SK-N-SH (cell line): ENCODE measurements at regions not wholly inside any gene's neighbourhood (a gene's known extent, or its start where the extent isn't known, plus 50 kb on each side); places are given as distances from the start of the nearest gene placed in this dataset.

Source experiments
- CTCF ChIA-PET: fragments of 300-600, 350-600 bp; formaldehyde crosslinking; extraction: SDS; loops from one replicate; lab custom pipeline; 2021; lab: Yijun Ruan, JAX
- POLR2A ChIA-PET: fragments of 350-600 bp; sonication (Branson Sonifier 250); formaldehyde crosslinking; extraction: SDS; loops from one replicate; lab custom pipeline; 2020; ENCODE audit warnings: antibody characterized with exemption, inconsistent platforms; lab: Yijun Ruan, JAX
- DNase-seq: peaks from one replicate; pipeline ENCODE4 v3.0.0; 2012
- H2AFZ ChIP-seq: fragments of 200-600 bp; sonication (generic); 2 replicates; pipeline ENCODE4 v1.8.1; 2016; ENCODE audit warnings: antibody characterized with exemption, mild to moderate bottlenecking, low read depth
- H3F3A ChIP-seq: fragments of 200-600 bp; sonication (generic); replicated peaks from 2 replicates; pipeline ENCODE3; 2016; ENCODE audit warnings: antibody characterized with exemption, mild to moderate bottlenecking; ENCODE audit not compliant: insufficient read depth
- H3K27ac ChIP-seq, 2 experiments: fragments of 200-500 bp in 1 of 2; fragments of 200-600 bp in 1 of 2; sonication (Bioruptor generic) in 1 of 2; sonication (generic), shearing (Covaris generic) in 1 of 2; 2 replicates each; pipeline versions ENCODE4 v1.5.1 to v1.6.1; 2014 to 2016; ENCODE audit warnings: low read depth in 2 of 2, inconsistent platforms in 1 of 2, low read length in 1 of 2, mild to moderate bottlenecking in 1 of 2, mixed read lengths in 1 of 2
- H3K27me3 ChIP-seq: fragments of 200-600 bp; sonication (generic), shearing (Covaris generic); 2 replicates; pipeline ENCODE4 v1.6.1; 2016; ENCODE audit warnings: mixed run types; ENCODE audit not compliant: insufficient read depth
- H3K36me3 ChIP-seq, 2 experiments: fragments of 200-500 bp in 1 of 2; fragments of 200-600 bp in 1 of 2; sonication (Bioruptor generic) in 1 of 2; sonication (generic) in 1 of 2; replicated peaks in 1 of 2; 2 replicates each; pipeline versions ENCODE3 to v1.5.1; 2014 to 2016; ENCODE audit warnings: low read length in 1 of 2, mild to moderate bottlenecking in 1 of 2; ENCODE audit not compliant: insufficient read depth in 2 of 2, control insufficient read depth in 1 of 2
- H3K4me1 ChIP-seq, 2 experiments: fragments of 200-500 bp in 1 of 2; fragments of 200-600 bp in 1 of 2; sonication (Bioruptor generic) in 1 of 2; sonication (generic), shearing (Covaris generic) in 1 of 2; 2 replicates each; pipeline versions ENCODE4 v1.5.1 to v1.6.1; 2014 to 2016; ENCODE audit warnings: low read depth in 1 of 2, low read length in 1 of 2, mixed run types in 1 of 2; ENCODE audit not compliant: insufficient read depth in 2 of 2, control insufficient read depth in 1 of 2
- H3K4me2 ChIP-seq: fragments of 200-600 bp; sonication (generic), shearing (Covaris generic); 2 replicates; pipeline ENCODE4 v1.6.1; 2017; ENCODE audit warnings: mixed run types
- H3K4me3 ChIP-seq, 2 experiments: fragments of 200-500 bp in 1 of 2; fragments of 200-600 bp in 1 of 2; sonication (Bioruptor generic) in 1 of 2; sonication (generic), shearing (Covaris generic) in 1 of 2; 2 replicates each; pipeline versions ENCODE4 v1.5.1 to v1.8.1; 2014 to 2016; ENCODE audit warnings: low read depth in 2 of 2, inconsistent platforms in 1 of 2, low read length in 1 of 2, mild to moderate bottlenecking in 1 of 2, mixed read lengths in 1 of 2, moderate library complexity in 1 of 2
- H3K79me2 ChIP-seq: fragments of 200-600 bp; sonication (generic); 2 replicates; pipeline ENCODE4 v1.8.1; 2017; ENCODE audit warnings: mild to moderate bottlenecking; ENCODE audit not compliant: insufficient read depth
- H3K9ac ChIP-seq: fragments of 200-600 bp; sonication (generic); 2 replicates; pipeline ENCODE4 v1.6.1; 2017; ENCODE audit warnings: mixed run types
- H3K9me2 ChIP-seq: fragments of 200-600 bp; sonication (generic); 2 replicates; pipeline ENCODE4 v1.6.1; 2017; ENCODE audit warnings: mixed run types
- H3K9me3 ChIP-seq: fragments of 200-600 bp; sonication (generic); 2 replicates; pipeline ENCODE4 v1.6.1; 2017; ENCODE audit warnings: mixed run types, mild to moderate bottlenecking, moderate library complexity
- H4K20me1 ChIP-seq: fragments of 200-600 bp; sonication (generic); 2 replicates; pipeline ENCODE4 v1.6.1; 2017; ENCODE audit warnings: mild to moderate bottlenecking, mixed run types; ENCODE audit not compliant: insufficient read depth
- CHD2 ChIP-seq: fragments of 150-350 bp; IDR thresholded peaks from 2 replicates; pipeline ENCODE4 v1.6.1; 2018; ENCODE audit warnings: low read length; ENCODE audit not compliant: partially characterized antibody
- CTCF ChIP-seq: fragments of 200-600 bp; sonication (generic); IDR thresholded peaks from 2 replicates; pipeline ENCODE4 v1.6.1; 2017; ENCODE audit warnings: antibody characterized with exemption, mild to moderate bottlenecking, moderate library complexity
- ELF1 ChIP-seq: IDR thresholded peaks from 2 replicates; pipeline ENCODE4 v1.4.0; 2012
- EP300 ChIP-seq, 2 experiments: IDR thresholded peaks; 2 replicates each; pipeline versions ENCODE4 v1.4.0 to v1.6.1; 2012; ENCODE audit warnings: borderline replicate concordance in 1 of 2, low read depth in 1 of 2, low read length in 1 of 2
- FOXM1 ChIP-seq: IDR thresholded peaks from 2 replicates; pipeline ENCODE4 v1.4.0; 2012; ENCODE audit warnings: low read depth, mild to moderate bottlenecking
- GABPA ChIP-seq: IDR thresholded peaks from 2 replicates; pipeline ENCODE4 v1.4.0; 2012; ENCODE audit warnings: low read depth, mild to moderate bottlenecking
- GATA2 ChIP-seq: sonication (generic); formaldehyde crosslinking; IDR thresholded peaks from 2 replicates; pipeline ENCODE4 v1.5.0; 2020; ENCODE audit warnings: mild to moderate bottlenecking, missing genetic modification reagents
- JUND ChIP-seq: IDR thresholded peaks from 2 replicates; pipeline ENCODE4 v1.4.0; 2012
- MEF2A ChIP-seq: IDR thresholded peaks from 2 replicates; pipeline ENCODE4 v1.4.0; 2012; ENCODE audit warnings: low read depth, borderline replicate concordance
- NFIC ChIP-seq: IDR thresholded peaks from 2 replicates; pipeline ENCODE4 v1.4.0; 2012; ENCODE audit warnings: borderline replicate concordance
- NRF1 ChIP-seq: IDR thresholded peaks from 2 replicates; pipeline ENCODE4 v1.6.1; 2012; ENCODE audit warnings: low read depth, mild to moderate bottlenecking, low read length
- PBX3 ChIP-seq: IDR thresholded peaks from 2 replicates; pipeline ENCODE4; 2012
- POLR2AphosphoS5 ChIP-seq: IDR thresholded peaks from 2 replicates; pipeline ENCODE4 v1.6.1; 2012; ENCODE audit warnings: low read depth, low read length
- RCOR1 ChIP-seq: fragments of 150-350 bp; IDR thresholded peaks from 2 replicates; pipeline ENCODE4 v1.6.1; 2017; ENCODE audit warnings: antibody characterized with exemption, low read length
- RXRA ChIP-seq: IDR thresholded peaks from 2 replicates; pipeline ENCODE4 v1.4.0; 2012; ENCODE audit warnings: low read depth, mild to moderate bottlenecking, borderline replicate concordance
- SMC3 ChIP-seq: IDR thresholded peaks from 2 replicates; pipeline ENCODE4 v1.6.1; 2012; ENCODE audit warnings: low read depth, low read length, improper control_type of control experiment
- TAF1 ChIP-seq: IDR thresholded peaks from 2 replicates; pipeline ENCODE4 v1.6.1; 2012; ENCODE audit warnings: low read depth, mild to moderate bottlenecking, low read length, moderate library complexity, borderline replicate concordance
- TCF12 ChIP-seq: IDR thresholded peaks from 2 replicates; pipeline ENCODE4 v1.4.0; 2012
- TEAD4 ChIP-seq: IDR thresholded peaks from 2 replicates; pipeline ENCODE4 v1.4.0; 2012; ENCODE audit warnings: mild to moderate bottlenecking, borderline replicate concordance; ENCODE audit not compliant: insufficient read depth
- YY1 ChIP-seq: IDR thresholded peaks from 2 replicates; pipeline ENCODE4 v1.4.0; 2012; ENCODE audit warnings: low read depth, mild to moderate bottlenecking
- ZBTB33 ChIP-seq: IDR thresholded peaks from 2 replicates; pipeline ENCODE4 v1.4.0; 2012; ENCODE audit warnings: low read depth, borderline replicate concordance
- WGBS: methylation state at CpG from one replicate; pipeline ENCODE4 v1.1.6; 2017; ENCODE audit warnings: low lambda C conversion rate; 5-methylcytosine and 5-hydroxymethylcytosine counted together
- TF ChIP-seq, protein P1 (sequence below): IDR thresholded peaks from 2 replicates; pipeline ENCODE4 v1.6.1; 2012; ENCODE audit warnings: mild to moderate bottlenecking, low read depth, low read length, moderate library complexity
- TF ChIP-seq, protein P2 (sequence below): IDR thresholded peaks from 2 replicates; pipeline ENCODE4 v1.4.0; 2012; ENCODE audit warnings: low read depth, borderline replicate concordance
- TF ChIP-seq, protein P3 (sequence below): IDR thresholded peaks from 2 replicates; pipeline ENCODE4 v1.4.0; 2012; ENCODE audit warnings: low read depth

- peak overlapping the region; percentile 22; the same call in 1 of the 2 replicates for H3K4me2 ChIP-seq
- 69% methylated on average over 3 of the region's 3 CpGs for WGBS
- CTCF ChIA-PET, result interaction anchor here (0.7 to 1.5 kb wide), 3 partner anchors 9 to 59 kb away, joined by 3 read pairs; no protein-coding TSS in a partner anchor
- TF ChIP-seq, protein P1, sequence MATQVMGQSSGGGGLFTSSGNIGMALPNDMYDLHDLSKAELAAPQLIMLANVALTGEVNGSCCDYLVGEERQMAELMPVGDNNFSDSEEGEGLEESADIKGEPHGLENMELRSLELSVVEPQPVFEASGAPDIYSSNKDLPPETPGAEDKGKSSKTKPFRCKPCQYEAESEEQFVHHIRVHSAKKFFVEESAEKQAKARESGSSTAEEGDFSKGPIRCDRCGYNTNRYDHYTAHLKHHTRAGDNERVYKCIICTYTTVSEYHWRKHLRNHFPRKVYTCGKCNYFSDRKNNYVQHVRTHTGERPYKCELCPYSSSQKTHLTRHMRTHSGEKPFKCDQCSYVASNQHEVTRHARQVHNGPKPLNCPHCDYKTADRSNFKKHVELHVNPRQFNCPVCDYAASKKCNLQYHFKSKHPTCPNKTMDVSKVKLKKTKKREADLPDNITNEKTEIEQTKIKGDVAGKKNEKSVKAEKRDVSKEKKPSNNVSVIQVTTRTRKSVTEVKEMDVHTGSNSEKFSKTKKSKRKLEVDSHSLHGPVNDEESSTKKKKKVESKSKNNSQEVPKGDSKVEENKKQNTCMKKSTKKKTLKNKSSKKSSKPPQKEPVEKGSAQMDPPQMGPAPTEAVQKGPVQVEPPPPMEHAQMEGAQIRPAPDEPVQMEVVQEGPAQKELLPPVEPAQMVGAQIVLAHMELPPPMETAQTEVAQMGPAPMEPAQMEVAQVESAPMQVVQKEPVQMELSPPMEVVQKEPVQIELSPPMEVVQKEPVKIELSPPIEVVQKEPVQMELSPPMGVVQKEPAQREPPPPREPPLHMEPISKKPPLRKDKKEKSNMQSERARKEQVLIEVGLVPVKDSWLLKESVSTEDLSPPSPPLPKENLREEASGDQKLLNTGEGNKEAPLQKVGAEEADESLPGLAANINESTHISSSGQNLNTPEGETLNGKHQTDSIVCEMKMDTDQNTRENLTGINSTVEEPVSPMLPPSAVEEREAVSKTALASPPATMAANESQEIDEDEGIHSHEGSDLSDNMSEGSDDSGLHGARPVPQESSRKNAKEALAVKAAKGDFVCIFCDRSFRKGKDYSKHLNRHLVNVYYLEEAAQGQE, result no peak
- 0 out of 2 replicates have a peak, but pooled peaks have one; percentile 41 for TF ChIP-seq FOXM1
- no peak for TF ChIP-seq ELF1
- TF ChIP-seq TCF12, result peak; percentile 77
- no peak for TF ChIP-seq RCOR1
- TF ChIP-seq YY1, result no peak
- TF ChIP-seq, protein P2, sequence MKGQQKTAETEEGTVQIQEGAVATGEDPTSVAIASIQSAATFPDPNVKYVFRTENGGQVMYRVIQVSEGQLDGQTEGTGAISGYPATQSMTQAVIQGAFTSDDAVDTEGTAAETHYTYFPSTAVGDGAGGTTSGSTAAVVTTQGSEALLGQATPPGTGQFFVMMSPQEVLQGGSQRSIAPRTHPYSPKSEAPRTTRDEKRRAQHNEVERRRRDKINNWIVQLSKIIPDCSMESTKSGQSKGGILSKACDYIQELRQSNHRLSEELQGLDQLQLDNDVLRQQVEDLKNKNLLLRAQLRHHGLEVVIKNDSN, result no peak
- no peak for TF ChIP-seq POLR2AphosphoS5
- TF ChIP-seq, protein P3, sequence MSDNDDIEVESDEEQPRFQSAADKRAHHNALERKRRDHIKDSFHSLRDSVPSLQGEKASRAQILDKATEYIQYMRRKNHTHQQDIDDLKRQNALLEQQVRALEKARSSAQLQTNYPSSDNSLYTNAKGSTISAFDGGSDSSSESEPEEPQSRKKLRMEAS, result no peak
- TF ChIP-seq GABPA, result no peak
- no peak for TF ChIP-seq ZBTB33
- TF ChIP-seq TAF1, result no peak
- no peak for TF ChIP-seq MEF2A
- no peak for TF ChIP-seq TEAD4
- TF ChIP-seq NFIC, result no peak
- peak in 1 of 2 experiments; percentile 66; a peak in 1 of 4 replicates for TF ChIP-seq EP300 (IDR thresholded peaks at IDR 0.05; ENCODE audit: borderline replicate concordance in 1 of 2, low read depth in 1 of 2, low read length in 1 of 2)
- no peak for TF ChIP-seq NRF1
- TF ChIP-seq PBX3, result peak; percentile 90
- TF ChIP-seq CHD2, result no peak
- TF ChIP-seq RXRA, result no peak
- TF ChIP-seq GATA2, result no peak
- TF ChIP-seq CTCF, result no peak
- no peak for TF ChIP-seq SMC3
- TF ChIP-seq JUND, result peak; percentile 69
Measured at GRCh38 chr12:19657118-19657731, 217.9 kb downstream of the AEBP2 start.

More at GRCh38 chr12:19657118-19657731, 217.9 kb downstream of the AEBP2 start:
- DNase-seq, result no peak
- Histone ChIP-seq H4K20me1 (no peaks in the 10 kb centered on the region), H3K4me3 (no peak overlapping the region), H3K79me2 (no peaks in the 10 kb centered on the region), H3K36me3 (no peaks in the 10 kb centered on the region), H3K9ac (no peak overlapping the region), H3K27ac (peak overlapping the region; percentile 31 to 59; a peak in 2 of 4 replicates), H3K27me3 (no peaks in the 10 kb centered on the region), H3F3A (peaks cover 5% of the 10 kb centered on the region), H3K9me2 (no peaks in the 10 kb centered on the region), H3K4me1 (peaks cover 0 to 6% of the 10 kb centered on the region in 2 experiments; a peak in 2 of 4 replicates), H2AFZ (peak overlapping the region; percentile 12; the same call in 1 of the 2 replicates), H3K9me3 (no peaks in the 10 kb centered on the region)
- POLR2A ChIA-PET, result no interaction called here
